Fibroblast of mammary gland (primary cell): ENCODE measurements at regions not wholly inside any gene's neighbourhood (a gene's known extent, or its start where the extent isn't known, plus 50 kb on each side); places are given as distances from the start of the nearest gene placed in this dataset.

Source experiments
- DNase-seq: peaks from one replicate; pipeline ENCODE4 v3.0.0-alpha.2; 2010; ENCODE audit warnings: low read depth
- H3K4me3 ChIP-seq: 2 replicates; pipeline ENCODE4 v1.5.1; 2011; ENCODE audit warnings: low read depth, mild to moderate bottlenecking, low read length, moderate library complexity; ENCODE audit not compliant: control insufficient read depth
- CTCF ChIP-seq: conservative IDR thresholded peaks from 2 replicates; pipeline ENCODE4 v1.5.1; 2011; ENCODE audit warnings: low read depth, low read length, inconsistent platforms; ENCODE audit not compliant: control insufficient read depth, insufficient read depth

GRCh38 chr15:31480356-31481025, 153.9 kb downstream of the KLF13 start:
- no peak for DNase-seq
- no peak for TF ChIP-seq CTCF
- H3K4me3 ChIP-seq: no peak overlapping the region

- TF ChIP-seq CTCF: no peak
- no peak overlapping the region for H3K4me3 ChIP-seq
- DNase-seq: no peak
Measured at GRCh38 chr15:31481142-31481541, 154.5 kb downstream of the KLF13 start.

- H3K4me3 ChIP-seq: no peak overlapping the region
- DNase-seq: no peak
- no peak for TF ChIP-seq CTCF
Measured at GRCh38 chr15:31482122-31482922, 155.7 kb downstream of the KLF13 start.

GRCh38 chr15:31483053-31483985, 156.7 kb downstream of the KLF13 start:
- H3K4me3 ChIP-seq: no peak overlapping the region
- no peak for DNase-seq
- TF ChIP-seq CTCF: no peak

- no peak overlapping the region for H3K4me3 ChIP-seq
- TF ChIP-seq CTCF: no peak
- no peak for DNase-seq
Measured at GRCh38 chr15:31483986-31484951, 157.6 kb downstream of the KLF13 start.
